ENCODE measurements at regions not wholly inside any gene's neighbourhood (a gene's known extent, or its start where the extent isn't known, plus 50 kb on each side); places are given as distances from the start of the nearest gene placed in this dataset.

DNA sequence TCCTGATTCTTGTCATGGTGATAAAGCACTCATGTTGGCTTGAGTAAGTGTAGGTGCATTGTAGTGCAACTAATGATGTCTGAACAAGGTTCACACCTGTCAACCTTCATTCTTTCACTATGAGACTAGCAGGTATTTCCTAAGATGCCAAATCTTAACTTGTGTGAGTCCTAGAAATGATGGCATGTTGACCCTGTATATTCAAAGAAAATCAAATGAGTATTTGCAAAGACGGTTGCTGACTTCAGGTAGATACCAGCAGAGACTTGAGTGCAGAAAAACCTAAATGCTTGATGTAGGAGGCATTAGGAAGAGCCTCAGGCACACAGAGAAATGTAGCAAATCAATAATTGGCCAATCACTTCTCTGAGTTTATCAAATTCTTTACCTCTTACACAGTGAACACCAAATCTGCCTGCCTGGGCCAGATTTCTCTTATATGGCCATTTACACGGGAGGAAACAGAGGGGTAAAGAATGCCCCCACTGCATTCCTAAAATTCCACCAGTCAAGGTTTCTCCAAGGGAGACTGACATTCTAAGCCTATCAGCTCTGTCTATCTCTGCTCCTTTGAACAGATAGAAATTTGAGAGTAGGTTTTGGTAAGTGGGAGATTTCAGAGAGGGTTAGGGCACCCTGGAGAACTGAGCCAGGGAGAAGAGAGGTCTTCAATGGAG is 488.6 kb upstream of the WWC1 start:
- TF ChIP-seq, protein P1, sequence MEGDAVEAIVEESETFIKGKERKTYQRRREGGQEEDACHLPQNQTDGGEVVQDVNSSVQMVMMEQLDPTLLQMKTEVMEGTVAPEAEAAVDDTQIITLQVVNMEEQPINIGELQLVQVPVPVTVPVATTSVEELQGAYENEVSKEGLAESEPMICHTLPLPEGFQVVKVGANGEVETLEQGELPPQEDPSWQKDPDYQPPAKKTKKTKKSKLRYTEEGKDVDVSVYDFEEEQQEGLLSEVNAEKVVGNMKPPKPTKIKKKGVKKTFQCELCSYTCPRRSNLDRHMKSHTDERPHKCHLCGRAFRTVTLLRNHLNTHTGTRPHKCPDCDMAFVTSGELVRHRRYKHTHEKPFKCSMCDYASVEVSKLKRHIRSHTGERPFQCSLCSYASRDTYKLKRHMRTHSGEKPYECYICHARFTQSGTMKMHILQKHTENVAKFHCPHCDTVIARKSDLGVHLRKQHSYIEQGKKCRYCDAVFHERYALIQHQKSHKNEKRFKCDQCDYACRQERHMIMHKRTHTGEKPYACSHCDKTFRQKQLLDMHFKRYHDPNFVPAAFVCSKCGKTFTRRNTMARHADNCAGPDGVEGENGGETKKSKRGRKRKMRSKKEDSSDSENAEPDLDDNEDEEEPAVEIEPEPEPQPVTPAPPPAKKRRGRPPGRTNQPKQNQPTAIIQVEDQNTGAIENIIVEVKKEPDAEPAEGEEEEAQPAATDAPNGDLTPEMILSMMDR (IDR thresholded peaks at IDR 0.05; ENCODE audit: low read length), result no peak
- TF ChIP-seq EZH2 (IDR thresholded peaks at IDR 0.05; ENCODE audit: borderline replicate concordance, low read length), result no peak
